Gastroesophageal sphincter (tissue), 4 donors: ENCODE measurements at regions not wholly inside any gene's neighbourhood (a gene's known extent, or its start where the extent isn't known, plus 50 kb on each side); places are given as distances from the start of the nearest gene placed in this dataset.

ENCODE experiments used
- ATAC-seq: fragments of 150-250 bp; one replicate; pipeline ENCODE4 v1.9.1; 2016; ENCODE audit warnings: mild to moderate bottlenecking, moderate library complexity
- H3K27ac ChIP-seq, 4 donors: fragments of 200-600 bp; sonication (generic) in 3 of 4; 1 replicate in 3 of 4; 2 replicates in 1 of 4; pipeline ENCODE4 v1.5.1; 2016 to 2019
- H3K27me3 ChIP-seq: fragments of 200-600 bp; sonication (generic); one replicate; pipeline ENCODE4 v1.5.1; 2019
- H3K36me3 ChIP-seq, 2 donors: fragments of 200-600 bp; sonication (generic); one replicate each; pipeline ENCODE4 v1.5.1; 2019; ENCODE audit warnings: control low read depth in 1 of 2
- H3K4me1 ChIP-seq, 3 donors: fragments of 200-600 bp; sonication (generic); 1 replicate in 2 of 3; 2 replicates in 1 of 3; pipeline ENCODE4 v1.5.1; 2016 to 2019; ENCODE audit warnings: control low read depth in 2 of 3
- H3K4me3 ChIP-seq, 2 donors: fragments of 200-600 bp; sonication (generic); one replicate each; pipeline ENCODE4 v1.5.1; 2019; ENCODE audit warnings: mild to moderate bottlenecking in 1 of 2, moderate library complexity in 1 of 2
- H3K9me3 ChIP-seq, 3 donors: fragments of 200-600 bp; sonication (generic); one replicate each; pipeline ENCODE4 v1.5.1; 2017 to 2019; ENCODE audit warnings: control low read depth in 2 of 3
- CTCF ChIP-seq, 4 experiments: fragments of 200-600 bp in 2 of 4; fragments of 450-650 bp in 2 of 4; sonication (generic) in 1 of 4; IDR thresholded peaks; one replicate each; pipeline ENCODE4 v1.5.1; 2017 to 2019; ENCODE audit warnings: antibody characterized with exemption in 4 of 4, mild to moderate bottlenecking in 2 of 4, moderate library complexity in 2 of 4
- EP300 ChIP-seq: sonication (generic); formaldehyde crosslinking; IDR thresholded peaks from one replicate; pipeline ENCODE4 v1.6.1; 2017; ENCODE audit warnings: antibody characterized with exemption, mild to moderate bottlenecking
- POLR2A ChIP-seq, 2 donors: fragments of 450-650 bp; IDR thresholded peaks; one replicate each; pipeline ENCODE4 v1.6.1; 2017; ENCODE audit warnings: antibody characterized with exemption in 2 of 2, mild to moderate bottlenecking in 2 of 2, moderate library complexity in 1 of 2
- POLR2AphosphoS5 ChIP-seq: sonication (generic); formaldehyde crosslinking; IDR thresholded peaks from one replicate; pipeline ENCODE4 v1.6.1; 2017; ENCODE audit warnings: antibody characterized with exemption
- WGBS, 2 donors: methylation state at CpG; one replicate each; pipeline ENCODE4 v1.1.5; 2018; ENCODE audit warnings: low coverage in 1 of 2; 5-methylcytosine and 5-hydroxymethylcytosine counted together

GRCh38 chrX:97846228-97846627 lies 962.5 kb downstream of the RPA4 start:
- 93 to 100% methylated on average over 2 to 11 of the region's 12 CpGs for WGBS, 2 donors
- Histone ChIP-seq H3K27ac (no peak overlapping the region), H3K4me1 (no peaks in the 10 kb centered on the region), H3K27me3 (no peaks in the 10 kb centered on the region), H3K36me3 (no peaks in the 10 kb centered on the region), H3K9me3 (no peaks in the 10 kb centered on the region), H3K4me3 (no peak overlapping the region)
- TF ChIP-seq POLR2A (IDR thresholded peaks at IDR 0.05) (no peak), EP300 (no peak), CTCF (IDR thresholded peaks at IDR 0.05) (no peak), POLR2AphosphoS5 (no peak)
- ATAC-seq: no peak

GRCh38 chrX:97846718-97847237 lies 963.1 kb downstream of the RPA4 start:
- no peaks in the 10 kb centered on the region for H3K27me3 ChIP-seq
- 92 to 97% methylated on average over 5 to 7 of the region's 25 CpGs for WGBS, 2 donors
- no peak overlapping the region for H3K27ac ChIP-seq
- H3K9me3 ChIP-seq: no peaks in the 10 kb centered on the region
- no peaks in the 10 kb centered on the region for H3K4me1 ChIP-seq
- no peaks in the 10 kb centered on the region for H3K36me3 ChIP-seq
- no peak for TF ChIP-seq EP300
- TF ChIP-seq POLR2A (IDR thresholded peaks at IDR 0.05): no peak
- TF ChIP-seq POLR2AphosphoS5: no peak
- TF ChIP-seq CTCF (IDR thresholded peaks at IDR 0.05): no peak
- no peak overlapping the region for H3K4me3 ChIP-seq
- no peak for ATAC-seq

- ATAC-seq: no peak
- Histone ChIP-seq H3K27me3 (no peaks in the 10 kb centered on the region), H3K36me3 (no peaks in the 10 kb centered on the region), H3K4me1 (no peaks in the 10 kb centered on the region), H3K4me3 (no peak overlapping the region), H3K9me3 (no peaks in the 10 kb centered on the region), H3K27ac (no peak overlapping the region)
- WGBS, 2 donors: 83 to 95% methylated on average over 6 to 17 of the region's 25 CpGs
- TF ChIP-seq POLR2A (IDR thresholded peaks at IDR 0.05) (no peak), POLR2AphosphoS5 (no peak), CTCF (IDR thresholded peaks at IDR 0.05) (no peak), EP300 (no peak)
Measured at GRCh38 chrX:97847885-97848679, 964.4 kb downstream of the RPA4 start.

- Histone ChIP-seq H3K27me3 (no peaks in the 10 kb centered on the region), H3K9me3 (no peaks in the 10 kb centered on the region), H3K4me3 (no peak overlapping the region), H3K27ac (no peak overlapping the region), H3K36me3 (no peaks in the 10 kb centered on the region), H3K4me1 (no peaks in the 10 kb centered on the region)
- TF ChIP-seq EP300 (no peak), CTCF (IDR thresholded peaks at IDR 0.05) (no peak), POLR2A (IDR thresholded peaks at IDR 0.05) (no peak), POLR2AphosphoS5 (no peak)
- ATAC-seq: no peak
Measured at GRCh38 chrX:97849951-97850350, 966.2 kb downstream of the RPA4 start.

GRCh38 chrX:97850911-97851310 lies 967.2 kb downstream of the RPA4 start:
- Histone ChIP-seq H3K27me3 (no peaks in the 10 kb centered on the region), H3K9me3 (no peaks in the 10 kb centered on the region), H3K4me3 (no peak overlapping the region), H3K36me3 (no peaks in the 10 kb centered on the region), H3K4me1 (no peaks in the 10 kb centered on the region), H3K27ac (no peak overlapping the region)
- TF ChIP-seq EP300 (no peak), POLR2AphosphoS5 (no peak), POLR2A (IDR thresholded peaks at IDR 0.05) (no peak), CTCF (IDR thresholded peaks at IDR 0.05) (no peak)
- 0 to 14% methylated on average over 1 of the region's 1 CpG for whole genome bisulfite sequencing, 2 donors
- no peak for ATAC-seq
